SH-SY5Y (cell line): ENCODE measurements at regions not wholly inside any gene's neighbourhood (a gene's known extent, or its start where the extent isn't known, plus 50 kb on each side); places are given as distances from the start of the nearest gene placed in this dataset.

ENCODE experiments used
- GATA2 ChIP-seq: IDR thresholded peaks from 2 replicates; pipeline ENCODE4 v1.6.1; 2011; ENCODE audit warnings: mild to moderate bottlenecking, low read depth, low read length
- GATA3 ChIP-seq: IDR thresholded peaks from 2 replicates; pipeline ENCODE4 v1.6.1; 2011; ENCODE audit warnings: low read depth, mild to moderate bottlenecking, low read length, moderate library complexity

GRCh38 chr10:58932577-58933314 is 243.7 kb upstream of the PHYHIPL start:
- TF ChIP-seq GATA2 = no peak
- no peak for TF ChIP-seq GATA3
